ENCODE measurements at regions not wholly inside any gene's neighbourhood (a gene's known extent, or its start where the extent isn't known, plus 50 kb on each side); places are given as distances from the start of the nearest gene placed in this dataset.

DNA sequence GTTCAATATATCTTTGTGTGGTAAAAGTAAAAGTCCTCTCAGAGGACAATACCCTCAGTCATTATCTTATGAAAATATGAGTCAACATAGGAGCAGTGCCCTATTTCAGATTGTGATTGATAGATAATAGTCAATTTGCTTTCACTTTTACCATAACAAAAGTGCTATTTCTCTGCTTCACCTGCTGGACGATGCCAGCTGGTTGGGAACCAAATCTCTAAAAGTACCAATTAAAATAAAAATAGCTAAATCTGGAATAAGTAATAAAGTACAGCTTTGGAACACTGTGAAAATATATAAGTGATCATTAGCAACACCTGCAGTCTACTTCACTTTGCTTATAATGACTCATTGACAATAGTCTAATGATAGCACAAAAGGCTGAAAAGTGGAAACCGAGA, 390.3 kb upstream of the AGTR1 start:
- intact Hi-C loops (cut with DNase I), result no loop called here
- no peak overlapping the region for H3K4me3 ChIP-seq (ENCODE audit: low read length in 3 of 3)
- no peak for FAIRE-seq

GRCh38 chr3:148309390-148310035, 388.2 kb upstream of the AGTR1 start:
- Histone ChIP-seq H3K4me1 (ENCODE audit: control insufficient read depth in 2 of 3, insufficient read depth in 2 of 3, low read depth in 1 of 3, low read length in 3 of 3) (no peaks in the 10 kb centered on the region), H3K36me3 (ENCODE audit: control insufficient read depth in 2 of 3, insufficient read depth in 3 of 3, low read length in 3 of 3) (no peaks in the 10 kb centered on the region), H3K9ac (ENCODE audit: low read length in 3 of 3) (no peak overlapping the region), H3K27me3 (ENCODE audit: control insufficient read depth, insufficient read depth, low read length) (no peaks in the 10 kb centered on the region), H3K27ac (ENCODE audit: low read depth in 2 of 2, low read length in 2 of 2) (no peak overlapping the region), H3K4me3 (ENCODE audit: low read length in 3 of 3) (no peak overlapping the region), H3K9me3 (ENCODE audit: control insufficient read depth in 2 of 3, insufficient read depth in 1 of 3, low read length in 3 of 3) (no peaks in the 10 kb centered on the region)
- intact Hi-C loops (cut with DNase I), result no loop called here
- no peak for FAIRE-seq
- TF ChIP-seq, protein P1, sequence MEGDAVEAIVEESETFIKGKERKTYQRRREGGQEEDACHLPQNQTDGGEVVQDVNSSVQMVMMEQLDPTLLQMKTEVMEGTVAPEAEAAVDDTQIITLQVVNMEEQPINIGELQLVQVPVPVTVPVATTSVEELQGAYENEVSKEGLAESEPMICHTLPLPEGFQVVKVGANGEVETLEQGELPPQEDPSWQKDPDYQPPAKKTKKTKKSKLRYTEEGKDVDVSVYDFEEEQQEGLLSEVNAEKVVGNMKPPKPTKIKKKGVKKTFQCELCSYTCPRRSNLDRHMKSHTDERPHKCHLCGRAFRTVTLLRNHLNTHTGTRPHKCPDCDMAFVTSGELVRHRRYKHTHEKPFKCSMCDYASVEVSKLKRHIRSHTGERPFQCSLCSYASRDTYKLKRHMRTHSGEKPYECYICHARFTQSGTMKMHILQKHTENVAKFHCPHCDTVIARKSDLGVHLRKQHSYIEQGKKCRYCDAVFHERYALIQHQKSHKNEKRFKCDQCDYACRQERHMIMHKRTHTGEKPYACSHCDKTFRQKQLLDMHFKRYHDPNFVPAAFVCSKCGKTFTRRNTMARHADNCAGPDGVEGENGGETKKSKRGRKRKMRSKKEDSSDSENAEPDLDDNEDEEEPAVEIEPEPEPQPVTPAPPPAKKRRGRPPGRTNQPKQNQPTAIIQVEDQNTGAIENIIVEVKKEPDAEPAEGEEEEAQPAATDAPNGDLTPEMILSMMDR (IDR thresholded peaks at IDR 0.05; ENCODE audit: borderline replicate concordance, extremely low read depth, insufficient read depth), result peak; percentile 48
- DNase-seq, result peak in 3 of 5 donors; percentile 15 to 55 (median 42)

More for the DNA sequence above, 390.3 kb upstream of the AGTR1 start:
- Histone ChIP-seq H3K27ac (ENCODE audit: low read depth in 2 of 2, low read length in 2 of 2) (no peak overlapping the region), H3K36me3 (ENCODE audit: control insufficient read depth in 2 of 3, insufficient read depth in 3 of 3, low read length in 3 of 3) (no peaks in the 10 kb centered on the region), H3K4me1 (ENCODE audit: control insufficient read depth in 2 of 3, insufficient read depth in 2 of 3, low read depth in 1 of 3, low read length in 3 of 3) (no peaks in the 10 kb centered on the region), H3K9me3 (ENCODE audit: control insufficient read depth in 2 of 3, insufficient read depth in 1 of 3, low read length in 3 of 3) (no peaks in the 10 kb centered on the region), H3K9ac (ENCODE audit: low read length in 3 of 3) (no peak overlapping the region), H3K27me3 (ENCODE audit: control insufficient read depth, insufficient read depth, low read length) (no peaks in the 10 kb centered on the region)
- TF ChIP-seq, protein P1 (IDR thresholded peaks at IDR 0.05; ENCODE audit: borderline replicate concordance, extremely low read depth, insufficient read depth), result no peak
- no peak for DNase-seq

- intact Hi-C loops (cut with DNase I), result no loop called here
- DNase-seq (no peak), FAIRE-seq (no peak)
- Histone ChIP-seq H3K4me1 (ENCODE audit: control insufficient read depth in 2 of 3, insufficient read depth in 2 of 3, low read depth in 1 of 3, low read length in 3 of 3) (no peaks in the 10 kb centered on the region), H3K9ac (ENCODE audit: low read length in 3 of 3) (no peak overlapping the region), H3K27ac (ENCODE audit: low read depth in 2 of 2, low read length in 2 of 2) (no peak overlapping the region), H3K4me3 (ENCODE audit: low read length in 3 of 3) (no peak overlapping the region), H3K9me3 (ENCODE audit: control insufficient read depth in 2 of 3, insufficient read depth in 1 of 3, low read length in 3 of 3) (no peaks in the 10 kb centered on the region), H3K36me3 (ENCODE audit: control insufficient read depth in 2 of 3, insufficient read depth in 3 of 3, low read length in 3 of 3) (no peaks in the 10 kb centered on the region), H3K27me3 (ENCODE audit: control insufficient read depth, insufficient read depth, low read length) (no peaks in the 10 kb centered on the region)
- TF ChIP-seq, protein P1 (IDR thresholded peaks at IDR 0.05; ENCODE audit: borderline replicate concordance, extremely low read depth, insufficient read depth), result no peak
Observed at GRCh38 chr3:148315756-148316155, 381.9 kb upstream of the AGTR1 start.

DNA sequence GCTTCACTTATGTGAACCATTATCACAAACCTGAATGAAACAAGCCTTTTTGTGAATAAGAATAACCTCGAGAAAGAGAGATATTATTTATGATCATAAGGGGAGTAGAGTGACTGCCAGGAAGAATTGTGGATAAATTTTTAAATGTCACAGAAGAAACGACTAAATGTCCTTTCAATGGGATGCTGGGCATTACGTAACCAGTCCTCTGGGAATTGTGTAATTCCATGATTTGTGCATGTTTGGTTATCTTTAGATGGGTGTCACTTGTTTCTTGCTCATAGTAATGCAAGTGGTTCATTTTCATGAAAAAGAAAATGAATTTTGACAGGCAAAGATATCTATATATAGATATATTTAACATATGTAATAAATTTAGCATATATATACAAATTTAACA, 379.5 kb upstream of the AGTR1 start:
- Histone ChIP-seq H3K9me3 (ENCODE audit: control insufficient read depth in 2 of 3, insufficient read depth in 1 of 3, low read length in 3 of 3) (no peaks in the 10 kb centered on the region), H3K4me1 (ENCODE audit: control insufficient read depth in 2 of 3, insufficient read depth in 2 of 3, low read depth in 1 of 3, low read length in 3 of 3) (no peaks in the 10 kb centered on the region), H3K27ac (ENCODE audit: low read depth in 2 of 2, low read length in 2 of 2) (no peak overlapping the region), H3K36me3 (ENCODE audit: control insufficient read depth in 2 of 3, insufficient read depth in 3 of 3, low read length in 3 of 3) (no peaks in the 10 kb centered on the region), H3K27me3 (ENCODE audit: control insufficient read depth, insufficient read depth, low read length) (no peaks in the 10 kb centered on the region), H3K9ac (ENCODE audit: low read length in 3 of 3) (no peak overlapping the region), H3K4me3 (ENCODE audit: low read length in 3 of 3) (no peak overlapping the region)
- TF ChIP-seq, protein P1 (IDR thresholded peaks at IDR 0.05; ENCODE audit: borderline replicate concordance, extremely low read depth, insufficient read depth), result no peak
- intact Hi-C loops (cut with DNase I), result no loop called here
- FAIRE-seq (no peak), DNase-seq (no peak)
